Lower leg skin (tissue), 4 donors: ENCODE measurements at regions not wholly inside any gene's neighbourhood (a gene's known extent, or its start where the extent isn't known, plus 50 kb on each side); places are given as distances from the start of the nearest gene placed in this dataset.

ENCODE experiments used
- DNase-seq, 2 donors: peaks; one replicate each; pipeline ENCODE4 v3.0.0-alpha.2; 2019; ENCODE audit warnings: low spot score in 2 of 2
- H3K4me3 ChIP-seq: fragments of 200-600 bp; sonication (generic); 2 replicates; pipeline ENCODE4 v1.5.1; 2017; ENCODE audit warnings: mild to moderate bottlenecking, low read depth; ENCODE audit not compliant: poor library complexity, severe bottlenecking
- POLR2A ChIP-seq, 2 donors: fragments of 450-650 bp; IDR thresholded peaks; one replicate each; pipeline ENCODE4 v1.6.1; 2016 to 2017; ENCODE audit warnings: antibody characterized with exemption in 2 of 2, mild to moderate bottlenecking in 1 of 2, moderate library complexity in 1 of 2
- WGBS, 2 donors: methylation state at CpG; one replicate each; pipeline ENCODE4 v1.1.5; 2018; 5-methylcytosine and 5-hydroxymethylcytosine counted together
- intact Hi-C: fragments of 100-400 bp; cut with DNase I; formaldehyde crosslinking; loops from one replicate; pipeline ENCODE4 v1.15.0; 2023; ENCODE audit warnings: low total_unique reads
- TF ChIP-seq, protein P1 (sequence below), 3 donors: fragments of 450-650 bp; IDR thresholded peaks; one replicate each; pipeline ENCODE4 v1.5.1; 2016; ENCODE audit warnings: antibody characterized with exemption in 3 of 3, mild to moderate bottlenecking in 3 of 3, moderate library complexity in 2 of 3

- intact Hi-C loops: no loop called here
- no peak for DNase-seq
- WGBS, 2 donors: 14 to 31% methylated on average over 9 of the region's 9 CpGs
- no peak for TF ChIP-seq POLR2A (IDR thresholded peaks at IDR 0.05)
- TF ChIP-seq, protein P1, sequence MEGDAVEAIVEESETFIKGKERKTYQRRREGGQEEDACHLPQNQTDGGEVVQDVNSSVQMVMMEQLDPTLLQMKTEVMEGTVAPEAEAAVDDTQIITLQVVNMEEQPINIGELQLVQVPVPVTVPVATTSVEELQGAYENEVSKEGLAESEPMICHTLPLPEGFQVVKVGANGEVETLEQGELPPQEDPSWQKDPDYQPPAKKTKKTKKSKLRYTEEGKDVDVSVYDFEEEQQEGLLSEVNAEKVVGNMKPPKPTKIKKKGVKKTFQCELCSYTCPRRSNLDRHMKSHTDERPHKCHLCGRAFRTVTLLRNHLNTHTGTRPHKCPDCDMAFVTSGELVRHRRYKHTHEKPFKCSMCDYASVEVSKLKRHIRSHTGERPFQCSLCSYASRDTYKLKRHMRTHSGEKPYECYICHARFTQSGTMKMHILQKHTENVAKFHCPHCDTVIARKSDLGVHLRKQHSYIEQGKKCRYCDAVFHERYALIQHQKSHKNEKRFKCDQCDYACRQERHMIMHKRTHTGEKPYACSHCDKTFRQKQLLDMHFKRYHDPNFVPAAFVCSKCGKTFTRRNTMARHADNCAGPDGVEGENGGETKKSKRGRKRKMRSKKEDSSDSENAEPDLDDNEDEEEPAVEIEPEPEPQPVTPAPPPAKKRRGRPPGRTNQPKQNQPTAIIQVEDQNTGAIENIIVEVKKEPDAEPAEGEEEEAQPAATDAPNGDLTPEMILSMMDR (IDR thresholded peaks at IDR 0.05): no peak
- no peak overlapping the region for H3K4me3 ChIP-seq
Measured at GRCh38 chr5:74296685-74297408, 343.7 kb downstream of the ENC1 start.

DNA sequence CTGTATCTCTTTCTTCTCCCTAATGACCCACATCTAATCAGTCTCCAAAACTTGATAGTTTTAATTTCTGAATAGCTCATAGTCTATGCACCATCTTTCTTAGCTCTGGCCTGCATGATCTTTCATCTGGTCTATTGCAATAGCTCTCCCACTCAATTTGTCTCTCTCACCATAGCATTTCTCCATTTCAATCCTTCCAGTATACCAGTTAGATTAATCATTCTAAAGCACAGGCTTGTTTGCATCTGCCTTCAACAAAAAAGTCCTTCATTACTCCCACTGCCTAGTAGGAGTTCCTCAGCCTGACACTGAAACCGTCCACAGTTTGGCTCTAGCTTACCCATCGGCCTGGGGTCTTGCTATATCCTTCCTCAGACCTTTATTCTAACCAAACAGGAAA lies 344.9 kb downstream of the ENC1 start:
- intact Hi-C loops: no loop called here

DNA sequence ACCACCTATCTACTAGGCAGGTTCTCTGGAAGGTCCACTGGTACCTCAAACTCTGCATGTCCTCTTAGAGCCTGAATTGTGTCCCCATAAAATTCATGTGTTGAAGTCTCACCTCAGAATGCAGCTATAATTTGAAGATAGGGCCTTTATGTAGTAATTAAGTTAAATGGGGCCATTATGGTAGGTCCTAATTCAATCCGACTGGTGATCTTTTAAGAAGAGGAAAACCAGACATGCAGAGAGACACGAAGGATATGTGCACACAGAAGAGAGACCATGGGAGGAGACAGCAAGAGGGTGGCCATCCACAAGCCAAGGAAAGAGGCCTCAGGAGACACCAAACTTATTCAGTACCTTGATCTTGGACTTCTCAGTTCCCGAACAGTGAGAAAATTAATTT lies 345.4 kb downstream of the ENC1 start:
- no peak overlapping the region for H3K4me3 ChIP-seq
- TF ChIP-seq, protein P1 (IDR thresholded peaks at IDR 0.05): no peak
- no peak for TF ChIP-seq POLR2A (IDR thresholded peaks at IDR 0.05)
- intact Hi-C loops: no loop called here
- DNase-seq: no peak
- 93 to 94% methylated on average over 3 of the region's 3 CpGs for WGBS, 2 donors

More for the DNA sequence above, 344.9 kb downstream of the ENC1 start:
- TF ChIP-seq, protein P1 (IDR thresholded peaks at IDR 0.05): no peak
- TF ChIP-seq POLR2A (IDR thresholded peaks at IDR 0.05): no peak
- no peak for DNase-seq
- no peak overlapping the region for H3K4me3 ChIP-seq
- 91 to 92% methylated on average over 2 of the region's 2 CpGs for WGBS, 2 donors

DNA sequence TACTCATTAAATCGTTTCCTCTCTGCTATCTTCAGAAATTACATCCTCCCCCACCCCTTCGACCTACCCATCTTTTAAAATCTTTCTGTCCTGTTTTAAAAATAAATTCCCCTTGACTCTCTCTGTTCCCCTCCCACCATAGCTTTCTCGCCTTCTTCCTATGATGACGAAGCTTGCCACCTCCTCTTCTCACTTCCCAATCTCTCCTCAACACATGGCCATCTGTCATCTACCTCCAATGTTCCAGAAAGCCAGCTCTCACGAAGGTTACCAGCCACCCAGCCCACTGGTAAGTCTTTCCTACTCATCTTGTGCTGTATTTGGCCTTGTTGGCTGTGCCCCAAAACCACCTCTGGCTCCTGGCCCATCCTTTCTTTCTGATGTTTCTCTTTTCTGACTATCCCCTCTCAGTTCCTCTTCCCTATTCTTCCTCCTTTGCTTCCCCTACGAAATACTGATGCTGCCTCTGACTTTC lies 346.3 kb downstream of the ENC1 start:
- intact Hi-C loops: no loop called here
- TF ChIP-seq, protein P1 (IDR thresholded peaks at IDR 0.05): no peak
- no peak for TF ChIP-seq POLR2A (IDR thresholded peaks at IDR 0.05)
- WGBS, 2 donors: 68 to 70% methylated on average over 6 of the region's 6 CpGs
- no peak for DNase-seq
- H3K4me3 ChIP-seq: no peak overlapping the region

DNA sequence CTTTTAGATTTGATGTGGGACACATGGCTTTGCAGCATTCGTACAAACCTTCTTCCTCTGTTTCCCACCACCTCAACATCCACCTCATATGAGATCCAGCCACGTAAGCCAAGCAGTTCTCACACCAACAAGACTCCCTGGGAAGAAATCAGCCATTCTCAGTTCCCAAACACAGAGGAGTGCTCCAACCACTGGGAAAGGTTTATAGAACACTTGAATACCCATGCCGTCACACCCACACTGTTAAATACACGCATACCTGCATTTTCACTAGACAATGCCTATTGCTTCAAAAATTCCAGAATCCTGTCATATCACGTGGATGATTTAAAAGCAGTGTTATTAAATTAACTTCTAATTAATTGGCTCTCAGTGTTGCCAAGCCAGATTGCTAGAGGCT lies 347.3 kb downstream of the ENC1 start:
- no peak for DNase-seq
- intact Hi-C loops: no loop called here
- no peak for TF ChIP-seq POLR2A (IDR thresholded peaks at IDR 0.05)
- TF ChIP-seq, protein P1 (IDR thresholded peaks at IDR 0.05): no peak
- H3K4me3 ChIP-seq: no peak overlapping the region
- 49 to 56% methylated on average over 5 of the region's 5 CpGs for WGBS, 2 donors
